ENCODE measurements at regions not wholly inside any gene's neighbourhood (a gene's known extent, or its start where the extent isn't known, plus 50 kb on each side); places are given as distances from the start of the nearest gene placed in this dataset.

DNA sequence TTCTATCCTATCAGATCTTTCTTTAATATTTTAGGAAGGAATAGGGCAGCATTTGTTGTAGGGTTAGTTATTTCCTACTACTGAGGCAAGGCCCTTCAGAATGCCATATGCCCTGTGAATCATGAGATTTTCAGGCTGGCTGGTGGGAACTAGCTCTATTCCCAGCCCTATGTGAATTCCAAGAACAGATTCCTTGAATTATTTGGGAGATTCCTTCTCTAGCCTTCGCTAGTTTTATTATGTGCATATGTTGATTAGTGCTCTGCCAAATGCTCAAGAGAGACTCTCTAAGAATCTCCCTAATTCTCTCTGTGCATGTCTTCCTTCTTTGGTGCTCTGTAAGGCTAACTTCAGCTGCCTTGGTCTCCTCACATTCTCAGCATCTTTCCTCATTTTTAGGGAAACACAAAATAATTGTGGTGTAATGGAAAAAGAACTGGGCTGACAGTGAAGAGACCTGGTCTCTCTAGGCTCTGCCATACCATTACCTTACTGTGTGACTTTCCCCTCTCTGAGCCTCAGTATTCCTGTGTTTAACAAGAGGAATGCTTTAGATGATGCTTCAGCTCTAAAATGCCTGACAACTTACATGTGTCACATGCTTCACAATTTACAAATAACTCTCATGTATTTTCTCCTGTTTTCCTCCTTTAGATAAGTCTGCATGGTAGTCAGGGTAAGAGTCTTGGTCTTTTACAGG, 79.7 kb downstream of the VMA21 start:
- WGBS (ENCODE audit: insufficient coverage), result 40% methylated on average over 1 of the region's 1 CpG
- Histone ChIP-seq H3K4me1 (ENCODE audit: control insufficient read depth, insufficient read depth, low read length) (no peaks in the 10 kb centered on the region), H3K27ac (ENCODE audit: low read depth, low read length) (no peak overlapping the region), H3K36me3 (ENCODE audit: control insufficient read depth, insufficient read depth, low read length) (no peaks in the 10 kb centered on the region), H3K27me3 (ENCODE audit: control insufficient read depth, insufficient read depth, low read length) (no peaks in the 10 kb centered on the region), H3K4me3 (ENCODE audit: low read depth, low read length) (no peak overlapping the region), H3K9me3 (ENCODE audit: control insufficient read depth, insufficient read depth, low read length) (no peaks in the 10 kb centered on the region)
- peak in 1 of 6 donors; percentile 2 for DNase-seq (ENCODE audit: low read depth in 4 of 6, low spot score in 6 of 6)

DNA sequence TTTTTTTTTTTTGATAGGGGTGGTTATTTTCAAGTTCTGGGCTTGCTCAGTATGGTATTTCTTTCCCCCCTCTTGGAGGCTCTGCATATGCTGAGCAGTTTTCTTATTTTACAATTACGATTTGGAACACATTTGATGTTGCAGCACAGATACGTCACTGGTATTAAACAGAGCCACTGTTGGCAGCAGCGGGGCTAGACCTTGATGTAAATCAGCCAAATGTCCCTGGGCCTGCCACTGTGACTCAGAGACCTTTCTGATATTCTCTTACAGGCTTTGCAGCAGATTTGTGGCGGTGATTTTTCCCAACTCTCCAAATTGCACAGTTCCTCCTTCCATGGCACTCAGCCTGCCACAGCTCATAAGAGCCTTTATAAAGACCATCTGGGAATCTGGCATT, 81.1 kb downstream of the VMA21 start:
- Histone ChIP-seq H3K27ac (ENCODE audit: low read depth, low read length) (no peak overlapping the region), H3K27me3 (ENCODE audit: control insufficient read depth, insufficient read depth, low read length) (no peaks in the 10 kb centered on the region), H3K4me1 (ENCODE audit: control insufficient read depth, insufficient read depth, low read length) (no peaks in the 10 kb centered on the region), H3K9me3 (ENCODE audit: control insufficient read depth, insufficient read depth, low read length) (no peaks in the 10 kb centered on the region), H3K36me3 (ENCODE audit: control insufficient read depth, insufficient read depth, low read length) (no peaks in the 10 kb centered on the region), H3K4me3 (ENCODE audit: low read depth, low read length) (no peak overlapping the region)
- 68% methylated on average over 3 of the region's 4 CpGs for WGBS (ENCODE audit: insufficient coverage)
- peak in 2 of 6 donors; percentile 1 to 65 for DNase-seq (ENCODE audit: low read depth in 4 of 6, low spot score in 6 of 6)

DNA sequence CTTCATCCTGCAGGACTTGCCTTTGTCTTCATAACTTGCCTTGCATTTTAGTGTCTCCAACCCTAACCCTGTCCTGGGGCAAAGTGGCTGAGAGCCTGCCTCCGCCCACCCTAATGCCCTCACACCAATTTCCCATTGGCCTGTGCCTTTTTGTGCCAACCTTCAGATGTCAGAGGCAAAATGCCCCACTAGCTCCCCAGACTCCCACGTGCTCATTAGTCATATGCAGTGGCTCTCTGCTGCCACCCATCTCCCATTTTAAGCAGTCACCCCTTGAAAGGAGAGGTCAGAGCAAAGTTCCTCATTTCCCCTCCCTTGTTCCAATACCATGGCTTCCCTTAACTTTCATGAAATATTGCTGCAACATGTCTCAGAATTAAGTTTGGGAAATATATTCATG, 74.8 kb upstream of the PASD1 start:
- Histone ChIP-seq H3K9me3 (ENCODE audit: control insufficient read depth, insufficient read depth, low read length) (no peaks in the 10 kb centered on the region), H3K4me3 (ENCODE audit: low read depth, low read length) (no peak overlapping the region)
- WGBS (ENCODE audit: insufficient coverage), result 27% methylated on average over 2 of the region's 2 CpGs

DNA sequence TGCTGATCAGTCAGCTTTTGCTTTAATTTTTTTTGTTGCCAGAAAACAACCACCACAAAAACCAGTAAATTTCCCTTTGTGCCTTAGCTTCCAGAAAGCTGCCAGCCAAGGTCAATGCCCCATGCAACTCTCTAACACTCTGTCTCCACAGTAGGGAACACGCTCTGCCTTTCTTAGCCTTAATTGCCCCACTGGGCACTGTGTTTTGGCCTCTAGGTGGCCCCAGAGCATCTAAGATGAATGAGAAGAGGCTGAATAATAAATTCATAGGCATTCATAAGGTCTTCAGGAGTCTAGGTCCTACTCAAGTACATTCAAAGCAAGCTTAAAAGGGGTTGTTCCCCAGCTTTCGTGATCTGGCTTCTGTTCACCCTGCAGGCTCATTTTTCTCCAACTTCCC, 57.7 kb upstream of the PASD1 start:
- no peaks in the 10 kb centered on the region for H3K27me3 ChIP-seq (ENCODE audit: control insufficient read depth, insufficient read depth, low read length)
- WGBS (ENCODE audit: insufficient coverage), result 50% methylated on average over 1 of the region's 2 CpGs
- DNase-seq (ENCODE audit: low read depth in 4 of 6, low spot score in 6 of 6), result peak in 1 of 6 donors; percentile 12
- no peak overlapping the region for H3K4me3 ChIP-seq (ENCODE audit: low read depth, low read length)
- no peaks in the 10 kb centered on the region for H3K9me3 ChIP-seq (ENCODE audit: control insufficient read depth, insufficient read depth, low read length)
- no peak overlapping the region for H3K27ac ChIP-seq (ENCODE audit: low read depth, low read length)
- H3K36me3 ChIP-seq (ENCODE audit: control insufficient read depth, insufficient read depth, low read length), result no peaks in the 10 kb centered on the region
- H3K4me1 ChIP-seq (ENCODE audit: control insufficient read depth, insufficient read depth, low read length), result no peaks in the 10 kb centered on the region

More for the DNA sequence above, 74.8 kb upstream of the PASD1 start:
- Histone ChIP-seq H3K27ac (ENCODE audit: low read depth, low read length) (no peak overlapping the region), H3K4me1 (ENCODE audit: control insufficient read depth, insufficient read depth, low read length) (no peaks in the 10 kb centered on the region), H3K36me3 (ENCODE audit: control insufficient read depth, insufficient read depth, low read length) (no peaks in the 10 kb centered on the region), H3K27me3 (ENCODE audit: control insufficient read depth, insufficient read depth, low read length) (no peaks in the 10 kb centered on the region)
- no peak for DNase-seq (ENCODE audit: low read depth in 4 of 6, low spot score in 6 of 6)

DNA sequence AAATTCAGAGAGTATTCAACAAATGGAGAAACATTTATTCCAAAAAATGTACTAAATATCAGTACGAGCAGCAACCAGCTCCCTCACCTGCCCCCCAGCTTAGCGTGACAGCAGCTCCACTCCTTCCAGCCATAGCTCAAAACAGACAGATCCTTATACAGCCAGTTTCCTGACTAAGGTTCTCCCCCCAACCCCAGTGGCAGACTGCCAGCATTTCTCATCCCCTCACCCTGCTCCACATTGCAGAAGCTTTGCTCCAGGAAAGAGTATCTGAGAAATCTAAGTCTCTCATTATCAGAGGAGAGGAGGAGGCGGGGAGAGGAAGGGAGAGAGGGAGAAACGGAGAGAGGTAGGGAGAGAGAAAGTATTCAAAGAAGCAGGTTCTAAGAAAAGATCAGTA, 53.3 kb upstream of the PASD1 start:
- Histone ChIP-seq H3K27me3 (ENCODE audit: control insufficient read depth, insufficient read depth, low read length) (no peaks in the 10 kb centered on the region), H3K27ac (ENCODE audit: low read depth, low read length) (no peak overlapping the region), H3K4me1 (ENCODE audit: control insufficient read depth, insufficient read depth, low read length) (no peaks in the 10 kb centered on the region), H3K4me3 (ENCODE audit: low read depth, low read length) (no peak overlapping the region), H3K36me3 (ENCODE audit: control insufficient read depth, insufficient read depth, low read length) (no peaks in the 10 kb centered on the region), H3K9me3 (ENCODE audit: control insufficient read depth, insufficient read depth, low read length) (no peaks in the 10 kb centered on the region)
- 52% methylated on average over 4 of the region's 4 CpGs for WGBS (ENCODE audit: insufficient coverage)
- DNase-seq (ENCODE audit: low read depth in 4 of 6, low spot score in 6 of 6), result peak in 2 of 6 donors; percentile 2 to 5

DNA sequence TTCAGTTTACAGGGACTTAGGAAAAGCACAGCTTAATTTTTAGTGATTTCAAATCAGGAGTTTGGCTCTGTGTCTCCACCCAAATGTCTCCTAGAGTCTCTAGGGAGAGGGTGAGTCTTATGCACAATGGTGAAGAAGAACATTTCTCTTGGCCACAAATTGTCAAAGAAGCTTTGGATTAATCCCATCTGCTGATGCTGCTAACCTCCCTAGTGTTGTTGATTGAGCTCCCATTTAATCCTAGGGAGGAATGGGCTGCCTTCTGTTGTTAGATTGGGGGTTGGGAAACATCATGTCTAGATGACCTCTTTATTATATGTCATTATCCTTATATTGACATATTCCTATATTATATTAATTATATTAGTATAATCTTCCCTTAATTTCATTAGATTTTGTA, 50.0 kb upstream of the PASD1 start:
- no peak overlapping the region for H3K27ac ChIP-seq (ENCODE audit: low read depth, low read length)
- H3K4me3 ChIP-seq (ENCODE audit: low read depth, low read length), result no peak overlapping the region
- no peaks in the 10 kb centered on the region for H3K4me1 ChIP-seq (ENCODE audit: control insufficient read depth, insufficient read depth, low read length)
- H3K36me3 ChIP-seq (ENCODE audit: control insufficient read depth, insufficient read depth, low read length), result no peaks in the 10 kb centered on the region
- no peak for DNase-seq (ENCODE audit: low read depth in 4 of 6, low spot score in 6 of 6)
- H3K27me3 ChIP-seq (ENCODE audit: control insufficient read depth, insufficient read depth, low read length), result no peaks in the 10 kb centered on the region
- H3K9me3 ChIP-seq (ENCODE audit: control insufficient read depth, insufficient read depth, low read length), result no peaks in the 10 kb centered on the region

All from spinal cord (tissue), 9 donors.